Neuronal stem cell (in vitro differentiated cells): ENCODE measurements at regions not wholly inside any gene's neighbourhood (a gene's known extent, or its start where the extent isn't known, plus 50 kb on each side); places are given as distances from the start of the nearest gene placed in this dataset.

Source experiments
- DNase-seq: peaks from one replicate; pipeline ENCODE4 v3.0.0-alpha.2; 2013; ENCODE audit warnings: low spot score
- H2AFZ ChIP-seq: one replicate; pipeline ENCODE4 v1.6.1; 2013; ENCODE audit warnings: mild to moderate bottlenecking, low read length, inconsistent platforms
- H2AK5ac ChIP-seq: 2 replicates; pipeline ENCODE4 v1.6.1; 2013; ENCODE audit warnings: low read depth, mild to moderate bottlenecking, inconsistent platforms, low read length, moderate library complexity, mixed read lengths
- H2BK120ac ChIP-seq: 2 replicates; pipeline ENCODE4 v1.6.1; 2013; ENCODE audit warnings: low read depth, mild to moderate bottlenecking, inconsistent platforms, low read length, moderate library complexity, mixed read lengths
- H2BK12ac ChIP-seq: one replicate; pipeline ENCODE4 v1.6.1; 2013; ENCODE audit warnings: low read length, inconsistent platforms
- H2BK15ac ChIP-seq: 2 replicates; pipeline ENCODE4 v1.6.1; 2013; ENCODE audit warnings: mild to moderate bottlenecking, low read length, inconsistent platforms, mixed read lengths
- H2BK5ac ChIP-seq: one replicate; pipeline ENCODE4 v1.6.1; 2013; ENCODE audit warnings: inconsistent platforms, mild to moderate bottlenecking, low read length, moderate library complexity
- H3K14ac ChIP-seq: one replicate; pipeline ENCODE4 v1.6.1; 2013; ENCODE audit warnings: low read length, inconsistent platforms
- H3K18ac ChIP-seq: 2 replicates; pipeline ENCODE4 v1.6.1; 2013; ENCODE audit warnings: low read length, inconsistent platforms
- H3K23ac ChIP-seq: 2 replicates; pipeline ENCODE4 v1.6.1; 2013; ENCODE audit warnings: low read depth, mild to moderate bottlenecking, mixed read lengths, low read length, inconsistent platforms; ENCODE audit not compliant: poor library complexity
- H3K27ac ChIP-seq: replicated peaks from 3 replicates; pipeline ENCODE4 v1.5.1; 2013; ENCODE audit warnings: low read length, inconsistent platforms
- H3K27me3 ChIP-seq, 3 experiments: 2 replicates each; pipeline ENCODE4 v1.6.1; 2013; ENCODE audit warnings: low read length in 3 of 3, mild to moderate bottlenecking in 2 of 3, inconsistent platforms in 1 of 3, low read depth in 1 of 3, mixed read lengths in 1 of 3, moderate library complexity in 1 of 3; ENCODE audit not compliant: control insufficient read depth in 3 of 3, insufficient read depth in 3 of 3
- H3K36me3 ChIP-seq, 2 donors: replicated peaks in 1 of 2; 2 replicates each; pipeline ENCODE4 v1.6.1; 2013; ENCODE audit warnings: low read length in 2 of 2; ENCODE audit not compliant: control insufficient read depth in 2 of 2, insufficient read depth in 2 of 2
- H3K4ac ChIP-seq: 2 replicates; pipeline ENCODE4 v1.6.1; 2013; ENCODE audit warnings: inconsistent platforms, mild to moderate bottlenecking, low read length, moderate library complexity
- H3K4me1 ChIP-seq, 2 donors: 1 replicate in 1 of 2; 2 replicates in 1 of 2; pipeline ENCODE4 v1.6.1; 2013; ENCODE audit warnings: low read length in 2 of 2, low read depth in 1 of 2; ENCODE audit not compliant: control insufficient read depth in 2 of 2, insufficient read depth in 1 of 2
- H3K4me2 ChIP-seq: one replicate; pipeline ENCODE4 v1.6.1; 2013; ENCODE audit warnings: mild to moderate bottlenecking, low read length, inconsistent platforms; ENCODE audit not compliant: insufficient read depth, poor library complexity, severe bottlenecking
- H3K4me3 ChIP-seq, 2 donors: 2 replicates each; pipeline ENCODE4 v1.5.1; 2013; ENCODE audit warnings: low read length in 2 of 2, mild to moderate bottlenecking in 2 of 2, inconsistent platforms in 1 of 2, moderate library complexity in 1 of 2
- H3K79me1 ChIP-seq: one replicate; pipeline ENCODE4 v1.6.1; 2013; ENCODE audit warnings: low read depth, mild to moderate bottlenecking, inconsistent platforms, low read length, moderate library complexity
- H3K9ac ChIP-seq: one replicate; pipeline ENCODE4 v1.6.1; 2013; ENCODE audit warnings: mild to moderate bottlenecking, low read depth, low read length, inconsistent platforms; ENCODE audit not compliant: poor library complexity
- H3K9me3 ChIP-seq, 2 donors: replicated peaks in 1 of 2; 2 replicates each; pipeline versions ENCODE3 to v1.6.1; 2013; ENCODE audit warnings: low read length in 2 of 2, mild to moderate bottlenecking in 2 of 2, inconsistent platforms in 1 of 2, low read depth in 1 of 2, mixed read lengths in 1 of 2, moderate library complexity in 1 of 2; ENCODE audit not compliant: control insufficient read depth in 2 of 2, insufficient read depth in 1 of 2
- H4K8ac ChIP-seq: one replicate; pipeline ENCODE4 v1.6.1; 2013; ENCODE audit warnings: low read depth, mild to moderate bottlenecking, inconsistent platforms, low read length, moderate library complexity
- H4K91ac ChIP-seq: one replicate; pipeline ENCODE4 v1.6.1; 2013; ENCODE audit warnings: low read length, low read depth, mild to moderate bottlenecking, inconsistent platforms; ENCODE audit not compliant: poor library complexity
- WGBS, 2 donors: extraction: QIAGEN DNeasy Blood & Tissue Kit; methylation state at CpG; one replicate each; pipeline ENCODE4 v1.1.7; 2013; ENCODE audit warnings: missing lambda C conversion rate in 2 of 2, mixed read lengths in 1 of 2; ENCODE audit not compliant: insufficient read length in 2 of 2, insufficient replicate concordance in 1 of 2; ENCODE audit errors: extremely low coverage in 2 of 2; 5-methylcytosine and 5-hydroxymethylcytosine counted together

DNA sequence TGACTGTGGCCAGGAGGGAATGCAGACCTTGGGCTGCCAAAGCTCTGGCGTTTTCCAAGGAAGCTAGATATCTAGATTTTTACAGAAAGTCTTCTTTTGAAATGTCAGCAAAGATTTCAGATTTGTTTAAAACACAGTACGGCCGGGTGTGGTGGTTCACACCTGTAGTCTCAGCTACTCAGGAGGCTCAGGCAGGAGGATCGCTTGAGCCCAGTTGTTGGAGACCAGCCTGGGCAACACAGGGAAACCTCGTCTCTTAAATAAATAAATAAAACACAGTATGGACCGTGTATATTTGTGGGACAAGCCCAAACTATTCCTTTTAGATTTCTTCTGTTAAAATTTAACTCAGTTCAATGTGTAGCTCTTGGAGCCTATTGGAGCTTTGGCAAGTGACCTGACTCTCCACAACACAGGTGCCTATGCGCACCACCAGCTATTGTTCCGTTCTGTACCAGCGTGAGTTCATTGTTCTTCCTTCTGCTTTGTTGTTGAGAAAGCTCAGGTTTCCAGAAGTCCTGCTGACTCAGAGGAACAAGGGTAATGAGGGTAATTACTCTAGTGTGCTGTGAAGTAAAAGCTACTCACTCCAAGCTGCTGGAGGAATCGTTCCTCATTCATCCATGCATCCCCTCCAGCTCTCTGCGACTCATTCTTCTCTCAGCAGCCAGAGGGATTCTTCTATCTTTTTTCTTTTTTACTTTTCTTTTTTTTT is 73.1 kb upstream of the SLC6A6 start:
- Histone ChIP-seq H2BK120ac (no peak overlapping the region), H2BK12ac (peak overlapping the region; percentile 87), H3K23ac (no peak overlapping the region), H3K14ac (no peak overlapping the region), H4K91ac (no peak overlapping the region), H2BK15ac (no peak overlapping the region), H3K18ac (peak overlapping the region; percentile 88), H3K9me3 (peaks cover 0 to 2% of the 10 kb centered on the region in 2 donors), H3K4me2 (no peak overlapping the region), H3K4ac (no peak overlapping the region), H3K9ac (no peak overlapping the region), H2BK5ac (no peak overlapping the region), H3K36me3 (no peaks in the 10 kb centered on the region), H3K4me3 (no peak overlapping the region), H3K27me3 (peaks cover 0 to 5% (median 0%) of the 10 kb centered on the region in 3 experiments), H3K4me1 (peaks cover 0 to 14% of the 10 kb centered on the region in 2 donors), H3K27ac (peak overlapping the region; percentile 90), H4K8ac (no peak overlapping the region), H3K79me1 (no peaks in the 10 kb centered on the region), H2AFZ (no peak overlapping the region), H2AK5ac (peak overlapping the region; percentile 69)
- WGBS, 2 donors, result no CpG with 5 or more reads among the region's 11 CpGs
- peak; percentile 69 for DNase-seq

DNA sequence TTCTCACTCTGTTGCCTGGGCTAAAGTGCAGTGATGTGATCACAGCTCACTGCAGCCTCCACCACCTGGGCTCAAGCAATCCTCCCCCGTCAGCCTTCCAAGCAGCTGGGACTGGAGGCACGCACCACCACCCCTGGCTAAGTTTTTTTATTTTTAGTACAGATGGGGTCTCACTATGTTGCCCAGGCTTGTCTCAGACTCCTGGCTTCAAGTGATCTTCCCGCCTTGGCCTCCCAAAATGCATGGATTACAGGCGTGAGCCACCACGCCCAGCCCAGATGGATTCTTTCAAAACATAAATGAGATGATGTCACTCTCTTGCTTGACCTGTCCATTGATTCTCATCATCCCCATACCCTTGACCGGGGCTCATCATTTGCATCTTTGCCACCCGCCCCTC is 72.6 kb upstream of the SLC6A6 start:
- Histone ChIP-seq H4K91ac (peak overlapping the region; percentile 31), H2BK5ac (peak overlapping the region; percentile 72), H3K27me3 (peaks cover 0 to 5% (median 0%) of the 10 kb centered on the region in 3 experiments), H3K4me1 (peaks cover 0 to 14% of the 10 kb centered on the region in 2 donors), H3K9ac (no peak overlapping the region), H2AFZ (no peak overlapping the region), H2BK12ac (peak overlapping the region; percentile 100), H3K4me2 (no peak overlapping the region), H2AK5ac (peak overlapping the region; percentile 99), H3K4me3 (no peak overlapping the region), H3K4ac (no peak overlapping the region), H3K36me3 (no peaks in the 10 kb centered on the region), H3K14ac (no peak overlapping the region), H3K27ac (peak overlapping the region; percentile 90), H2BK120ac (no peak overlapping the region), H3K18ac (peak overlapping the region; percentile 96), H3K9me3 (peaks cover 0 to 2% of the 10 kb centered on the region in 2 donors), H4K8ac (no peak overlapping the region), H2BK15ac (peak overlapping the region; percentile 97), H3K79me1 (no peaks in the 10 kb centered on the region), H3K23ac (no peak overlapping the region)
- no peak for DNase-seq
- no CpG with 5 or more reads among the region's 7 CpGs for WGBS, 2 donors

DNA sequence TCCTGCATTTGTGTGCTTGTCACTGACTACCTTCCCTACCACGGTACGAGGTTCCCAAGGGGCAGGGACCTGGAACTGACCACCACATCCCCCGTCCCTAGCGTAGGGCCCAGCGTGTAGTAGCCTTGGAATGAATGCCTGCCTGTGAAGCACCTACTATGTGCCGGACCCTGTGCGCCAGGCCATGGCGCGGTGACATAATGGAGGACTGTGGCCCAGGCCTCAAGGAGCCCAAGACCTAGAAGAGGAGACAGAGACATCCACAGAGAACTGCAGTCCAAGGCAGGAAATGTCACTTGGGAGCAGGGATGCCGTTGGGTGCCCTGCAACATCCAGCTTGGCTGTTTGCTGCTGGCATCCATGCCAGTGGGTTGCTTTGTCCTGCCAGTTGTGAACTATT is 71.9 kb upstream of the SLC6A6 start:
- Histone ChIP-seq H3K9me3 (peaks cover 0 to 2% of the 10 kb centered on the region in 2 donors), H2BK15ac (peak overlapping the region; percentile 97), H3K14ac (peak overlapping the region; percentile 87), H2AFZ (no peak overlapping the region), H4K91ac (peak overlapping the region; percentile 31), H3K27me3 (peaks cover 0 to 5% (median 0%) of the 10 kb centered on the region in 3 experiments), H2BK5ac (peak overlapping the region; percentile 72), H3K18ac (peak overlapping the region; percentile 96), H3K4ac (peak overlapping the region; percentile 99), H2AK5ac (peak overlapping the region; percentile 99), H3K23ac (no peak overlapping the region), H2BK12ac (peak overlapping the region; percentile 100), H3K9ac (peak overlapping the region; percentile 64), H2BK120ac (peak overlapping the region; percentile 19), H3K4me3 (no peak overlapping the region), H3K36me3 (no peaks in the 10 kb centered on the region), H3K79me1 (no peaks in the 10 kb centered on the region), H4K8ac (peak overlapping the region; percentile 90), H3K4me1 (peaks cover 0 to 14% of the 10 kb centered on the region in 2 donors), H3K27ac (peak overlapping the region; percentile 90), H3K4me2 (no peak overlapping the region)
- no CpG with 5 or more reads among the region's 10 CpGs for WGBS, 2 donors
- no peak for DNase-seq

DNA sequence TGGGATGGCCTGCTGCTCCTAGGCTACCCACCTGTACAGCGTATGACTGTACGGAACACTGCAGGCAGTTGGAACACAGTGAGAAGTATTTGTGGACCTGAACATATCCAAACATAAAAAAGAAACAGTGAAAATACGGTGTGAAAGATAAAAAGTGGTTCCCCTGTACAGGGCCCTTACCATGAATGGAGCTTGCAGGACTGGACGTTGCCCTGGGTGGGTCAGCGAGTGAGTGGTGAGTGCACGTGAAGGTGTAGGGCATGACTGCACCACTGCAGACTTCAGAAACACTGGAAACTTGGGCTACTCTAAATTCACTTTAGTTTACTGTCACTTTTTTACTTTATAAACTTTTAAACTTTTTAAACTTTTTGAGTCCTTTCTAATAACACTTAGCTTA is 71.2 kb upstream of the SLC6A6 start:
- H3K9ac ChIP-seq, result no peak overlapping the region
- no peak overlapping the region for H2BK5ac ChIP-seq
- peaks cover 0 to 2% of the 10 kb centered on the region in 2 donors for H3K9me3 ChIP-seq
- H3K23ac ChIP-seq, result no peak overlapping the region
- no peak overlapping the region for H3K4me2 ChIP-seq
- peak overlapping the region; percentile 8 for H3K27ac ChIP-seq
- no peak overlapping the region for H2AFZ ChIP-seq
- no peak overlapping the region for H3K4me3 ChIP-seq
- peak overlapping the region; percentile 77 for H2AK5ac ChIP-seq
- peaks cover 0 to 5% (median 0%) of the 10 kb centered on the region in 3 experiments for H3K27me3 ChIP-seq
- H3K4me1 ChIP-seq, result peaks cover 0 to 14% of the 10 kb centered on the region in 2 donors
- no peaks in the 10 kb centered on the region for H3K79me1 ChIP-seq
- DNase-seq, result no peak
- no peaks in the 10 kb centered on the region for H3K36me3 ChIP-seq
- H2BK15ac ChIP-seq, result peak overlapping the region; percentile 78
- H4K91ac ChIP-seq, result peak overlapping the region; percentile 19
- H3K4ac ChIP-seq, result peak overlapping the region; percentile 86
- no peak overlapping the region for H4K8ac ChIP-seq
- no peak overlapping the region for H3K14ac ChIP-seq
- H2BK120ac ChIP-seq, result no peak overlapping the region
- H2BK12ac ChIP-seq, result peak overlapping the region; percentile 98
- WGBS, 2 donors, result no CpG with 5 or more reads among the region's 6 CpGs
- H3K18ac ChIP-seq, result peak overlapping the region; percentile 88
